ENCODE measurements at regions not wholly inside any gene's neighbourhood (a gene's known extent, or its start where the extent isn't known, plus 50 kb on each side); places are given as distances from the start of the nearest gene placed in this dataset.

DNA sequence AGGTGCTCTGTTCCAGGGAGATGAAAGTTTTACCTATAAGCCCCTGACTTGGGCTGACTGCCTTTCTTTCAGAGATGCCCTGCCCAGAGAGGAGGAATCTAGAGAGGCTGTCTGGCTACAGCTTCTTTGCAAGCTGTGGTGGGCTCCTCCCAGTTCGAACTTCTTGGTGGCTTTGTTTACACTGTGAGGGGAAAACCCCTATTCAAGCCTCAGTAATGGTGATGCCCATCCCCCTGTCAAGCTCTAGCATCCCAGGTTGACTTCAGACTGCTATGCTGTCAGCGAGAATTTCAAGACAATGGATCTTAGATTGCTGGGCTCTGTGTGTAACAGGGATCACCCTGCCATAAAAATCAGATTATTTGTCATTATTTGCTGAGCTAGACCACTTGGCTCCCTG, 377.6 kb downstream of the FLRT2 start:
- TF ChIP-seq, protein P1, sequence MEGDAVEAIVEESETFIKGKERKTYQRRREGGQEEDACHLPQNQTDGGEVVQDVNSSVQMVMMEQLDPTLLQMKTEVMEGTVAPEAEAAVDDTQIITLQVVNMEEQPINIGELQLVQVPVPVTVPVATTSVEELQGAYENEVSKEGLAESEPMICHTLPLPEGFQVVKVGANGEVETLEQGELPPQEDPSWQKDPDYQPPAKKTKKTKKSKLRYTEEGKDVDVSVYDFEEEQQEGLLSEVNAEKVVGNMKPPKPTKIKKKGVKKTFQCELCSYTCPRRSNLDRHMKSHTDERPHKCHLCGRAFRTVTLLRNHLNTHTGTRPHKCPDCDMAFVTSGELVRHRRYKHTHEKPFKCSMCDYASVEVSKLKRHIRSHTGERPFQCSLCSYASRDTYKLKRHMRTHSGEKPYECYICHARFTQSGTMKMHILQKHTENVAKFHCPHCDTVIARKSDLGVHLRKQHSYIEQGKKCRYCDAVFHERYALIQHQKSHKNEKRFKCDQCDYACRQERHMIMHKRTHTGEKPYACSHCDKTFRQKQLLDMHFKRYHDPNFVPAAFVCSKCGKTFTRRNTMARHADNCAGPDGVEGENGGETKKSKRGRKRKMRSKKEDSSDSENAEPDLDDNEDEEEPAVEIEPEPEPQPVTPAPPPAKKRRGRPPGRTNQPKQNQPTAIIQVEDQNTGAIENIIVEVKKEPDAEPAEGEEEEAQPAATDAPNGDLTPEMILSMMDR (IDR thresholded peaks at IDR 0.05; ENCODE audit: extremely low read depth in 1 of 2, insufficient read depth in 1 of 2, low read depth in 1 of 2, low read length in 2 of 2), result no peak
- TF ChIP-seq EZH2 (IDR thresholded peaks at IDR 0.05; ENCODE audit: borderline replicate concordance, low read depth, low read length, severe bottlenecking), result no peak
- no peak for TF ChIP-seq POLR2A (IDR thresholded peaks at IDR 0.05; ENCODE audit: low read depth, low read length)
- no peak for TF ChIP-seq POLR2AphosphoS5 (IDR thresholded peaks at IDR 0.05; ENCODE audit: insufficient read depth, low read depth, low read length)
- no peak for TF ChIP-seq MYC (IDR thresholded peaks at IDR 0.05; ENCODE audit: low read depth, low read length)
- no peak for TF ChIP-seq JUN (IDR thresholded peaks at IDR 0.05; ENCODE audit: borderline replicate concordance, insufficient read depth, insufficient read length, low read depth)
- TF ChIP-seq MAX (IDR thresholded peaks at IDR 0.05; ENCODE audit: insufficient read depth, insufficient read length), result no peak
- no peak for TF ChIP-seq FOS (IDR thresholded peaks at IDR 0.05; ENCODE audit: borderline replicate concordance, insufficient read depth, low read length)
- TF ChIP-seq GATA2 (IDR thresholded peaks at IDR 0.05; ENCODE audit: insufficient read depth, insufficient read length, low read depth, low read length), result no peak
